ENCODE measurements at regions not wholly inside any gene's neighbourhood (a gene's known extent, or its start where the extent isn't known, plus 50 kb on each side); places are given as distances from the start of the nearest gene placed in this dataset.

DNA sequence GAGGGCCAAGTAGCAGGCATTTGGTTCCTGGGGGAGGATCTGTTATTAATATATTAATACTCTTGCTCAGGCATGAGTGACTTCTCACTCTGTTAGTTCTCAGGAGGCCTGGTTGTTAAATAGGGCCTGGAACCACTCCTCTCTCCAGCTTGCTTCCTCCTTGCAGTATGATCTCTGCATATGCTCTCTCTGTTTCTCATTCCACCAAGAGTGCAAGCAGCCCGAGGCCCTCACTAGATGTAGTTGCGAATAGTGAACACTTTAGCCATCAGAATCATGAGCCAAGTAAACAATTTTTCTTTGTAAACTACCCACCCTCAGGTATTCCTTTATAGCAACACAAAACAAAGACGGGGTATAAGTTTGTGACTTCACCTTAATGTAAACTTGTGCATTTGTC, 784.3 kb downstream of the DNAJB9 start:
- TF ChIP-seq, protein P1, sequence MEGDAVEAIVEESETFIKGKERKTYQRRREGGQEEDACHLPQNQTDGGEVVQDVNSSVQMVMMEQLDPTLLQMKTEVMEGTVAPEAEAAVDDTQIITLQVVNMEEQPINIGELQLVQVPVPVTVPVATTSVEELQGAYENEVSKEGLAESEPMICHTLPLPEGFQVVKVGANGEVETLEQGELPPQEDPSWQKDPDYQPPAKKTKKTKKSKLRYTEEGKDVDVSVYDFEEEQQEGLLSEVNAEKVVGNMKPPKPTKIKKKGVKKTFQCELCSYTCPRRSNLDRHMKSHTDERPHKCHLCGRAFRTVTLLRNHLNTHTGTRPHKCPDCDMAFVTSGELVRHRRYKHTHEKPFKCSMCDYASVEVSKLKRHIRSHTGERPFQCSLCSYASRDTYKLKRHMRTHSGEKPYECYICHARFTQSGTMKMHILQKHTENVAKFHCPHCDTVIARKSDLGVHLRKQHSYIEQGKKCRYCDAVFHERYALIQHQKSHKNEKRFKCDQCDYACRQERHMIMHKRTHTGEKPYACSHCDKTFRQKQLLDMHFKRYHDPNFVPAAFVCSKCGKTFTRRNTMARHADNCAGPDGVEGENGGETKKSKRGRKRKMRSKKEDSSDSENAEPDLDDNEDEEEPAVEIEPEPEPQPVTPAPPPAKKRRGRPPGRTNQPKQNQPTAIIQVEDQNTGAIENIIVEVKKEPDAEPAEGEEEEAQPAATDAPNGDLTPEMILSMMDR (IDR thresholded peaks at IDR 0.05; ENCODE audit: low read length), result no peak
- TF ChIP-seq EZH2 (optimal IDR thresholded peaks at IDR 0.05; ENCODE audit: low read depth, low read length) (no peak), EZH2phosphoT487 (IDR thresholded peaks at IDR 0.05; ENCODE audit: low read length) (no peak)

All from MM.1S (cell line).